ENCODE measurements at regions not wholly inside any gene's neighbourhood (a gene's known extent, or its start where the extent isn't known, plus 50 kb on each side); places are given as distances from the start of the nearest gene placed in this dataset.

DNA sequence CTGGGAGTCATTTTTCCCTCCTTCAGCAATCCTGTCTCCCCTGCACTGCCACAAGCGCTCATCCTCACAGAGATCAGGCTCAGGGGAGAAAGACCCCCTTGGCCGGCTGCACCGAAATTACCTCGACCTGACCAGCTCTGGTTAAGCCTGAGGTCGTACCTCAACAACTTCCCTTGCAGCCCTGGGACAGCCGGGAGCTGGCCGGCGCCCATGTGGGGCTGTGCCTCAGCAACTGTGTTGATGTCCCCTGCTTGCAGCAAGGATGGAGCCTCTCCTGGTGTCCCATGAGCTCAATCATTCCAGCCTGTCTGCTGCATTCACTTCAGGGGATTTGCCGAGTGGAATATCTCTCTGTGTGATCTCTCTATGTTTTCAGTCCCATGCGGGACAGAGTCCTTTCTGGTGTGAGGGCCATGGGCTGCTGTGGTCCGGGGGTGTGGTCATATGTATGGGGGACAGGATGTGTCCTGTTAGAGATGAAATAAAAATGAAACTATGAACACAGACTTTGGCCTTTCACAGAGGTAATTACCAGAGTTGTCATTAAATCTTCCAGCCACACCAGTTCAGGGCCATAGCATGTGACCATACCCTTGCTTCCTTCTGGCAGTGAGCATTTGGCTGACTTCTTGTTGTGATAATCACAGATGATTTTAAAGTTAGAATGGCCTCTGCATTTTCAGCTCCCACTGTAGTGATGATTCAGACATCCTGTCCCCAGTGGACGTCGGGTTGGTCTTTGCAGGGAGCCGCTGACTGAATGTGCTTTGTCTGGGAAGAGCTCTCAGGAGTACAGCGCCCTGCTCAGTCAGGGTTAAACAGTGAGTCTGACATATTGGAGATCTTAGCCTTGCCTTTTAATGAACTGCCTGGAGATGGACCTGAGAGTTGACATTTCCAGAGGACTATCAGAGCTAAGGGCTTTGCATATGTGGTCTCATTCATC is 405.9 kb downstream of the AACS start:
- no peak overlapping the region for H3K4me3 ChIP-seq (ENCODE audit: low read depth, low read length)
- no peak for TF ChIP-seq CTCF (IDR thresholded peaks at IDR 0.05; ENCODE audit: borderline replicate concordance, insufficient read depth, low read depth, low read length)

- no peak for TF ChIP-seq CTCF (IDR thresholded peaks at IDR 0.05; ENCODE audit: borderline replicate concordance, insufficient read depth, low read depth, low read length)
- H3K4me3 ChIP-seq (ENCODE audit: low read depth, low read length) = no peak overlapping the region
Measured at GRCh38 chr12:125473501-125473900, 408.3 kb downstream of the AACS start.

DNA sequence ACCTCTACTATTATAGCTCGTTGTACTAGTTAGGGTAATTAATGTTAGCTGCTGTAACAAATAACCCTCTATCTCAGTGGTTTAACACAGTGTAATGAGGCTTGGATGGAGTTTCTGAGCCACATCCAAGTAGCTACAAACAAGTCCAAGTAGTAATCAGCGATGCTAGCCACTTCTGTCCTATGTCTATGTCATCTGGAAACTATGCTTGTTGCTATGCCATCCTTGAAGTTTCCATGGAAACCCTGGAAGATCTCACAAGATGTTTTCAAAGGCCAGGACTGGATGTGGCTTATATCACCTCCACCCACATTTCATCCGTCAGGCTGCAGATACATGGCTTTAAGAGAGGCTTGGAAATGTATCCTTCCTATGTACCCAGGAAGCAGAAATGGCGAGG is 422.1 kb downstream of the AACS start:
- no peak for TF ChIP-seq CTCF (IDR thresholded peaks at IDR 0.05; ENCODE audit: borderline replicate concordance, insufficient read depth, low read depth, low read length)
- no peak overlapping the region for H3K4me3 ChIP-seq (ENCODE audit: low read depth, low read length)

GRCh38 chr12:125491553-125491952 is 426.3 kb downstream of the AACS start:
- no peak overlapping the region for H3K4me3 ChIP-seq (ENCODE audit: low read depth, low read length)
- TF ChIP-seq CTCF (IDR thresholded peaks at IDR 0.05; ENCODE audit: borderline replicate concordance, insufficient read depth, low read depth, low read length) = no peak

DNA sequence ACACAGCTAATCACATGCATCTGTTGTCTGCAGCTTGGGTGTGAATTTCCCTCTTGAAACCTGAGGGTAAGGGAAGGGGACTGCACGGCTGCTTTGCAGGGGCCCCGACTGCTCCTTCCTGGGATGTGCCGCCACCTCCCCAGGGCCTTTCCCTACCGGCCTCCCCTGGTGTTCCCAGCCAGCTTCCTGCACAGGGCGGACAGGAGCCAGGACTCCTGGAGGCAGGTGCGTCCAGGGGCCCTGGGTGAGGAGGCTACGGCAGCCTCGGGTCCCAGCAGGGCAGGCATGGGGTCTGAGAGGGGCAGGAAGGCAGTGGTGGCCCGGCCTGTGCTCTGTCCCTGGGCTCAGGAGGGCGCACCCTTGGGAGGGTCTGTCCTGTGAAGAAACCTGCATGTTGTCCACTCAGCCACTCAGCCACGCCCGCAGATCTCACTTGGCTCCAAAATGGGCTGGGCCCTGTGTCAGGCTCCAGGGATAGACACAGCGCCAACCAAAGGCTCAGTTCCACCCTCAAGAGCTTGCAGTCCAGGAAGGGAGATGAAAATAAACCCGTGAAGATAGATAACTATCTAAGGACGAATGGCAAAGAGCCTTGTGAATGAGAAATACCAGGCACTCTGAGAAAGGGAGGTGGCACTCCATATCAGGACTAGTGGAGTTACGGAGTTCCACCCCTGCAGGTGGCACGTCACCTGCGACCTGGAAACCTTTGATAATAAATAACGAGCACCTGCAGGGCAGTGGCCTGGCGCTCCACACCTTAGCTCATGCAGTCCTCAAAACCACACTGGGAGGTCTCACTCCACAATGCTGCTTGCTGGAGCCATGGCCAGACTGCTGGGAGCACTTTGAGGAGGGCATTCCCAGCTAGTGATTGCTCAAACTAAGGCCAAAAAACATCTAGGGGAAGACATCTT is 427.4 kb downstream of the AACS start:
- H3K4me3 ChIP-seq (ENCODE audit: low read depth, low read length) = no peak overlapping the region
- no peak for TF ChIP-seq CTCF (IDR thresholded peaks at IDR 0.05; ENCODE audit: borderline replicate concordance, insufficient read depth, low read depth, low read length)

DNA sequence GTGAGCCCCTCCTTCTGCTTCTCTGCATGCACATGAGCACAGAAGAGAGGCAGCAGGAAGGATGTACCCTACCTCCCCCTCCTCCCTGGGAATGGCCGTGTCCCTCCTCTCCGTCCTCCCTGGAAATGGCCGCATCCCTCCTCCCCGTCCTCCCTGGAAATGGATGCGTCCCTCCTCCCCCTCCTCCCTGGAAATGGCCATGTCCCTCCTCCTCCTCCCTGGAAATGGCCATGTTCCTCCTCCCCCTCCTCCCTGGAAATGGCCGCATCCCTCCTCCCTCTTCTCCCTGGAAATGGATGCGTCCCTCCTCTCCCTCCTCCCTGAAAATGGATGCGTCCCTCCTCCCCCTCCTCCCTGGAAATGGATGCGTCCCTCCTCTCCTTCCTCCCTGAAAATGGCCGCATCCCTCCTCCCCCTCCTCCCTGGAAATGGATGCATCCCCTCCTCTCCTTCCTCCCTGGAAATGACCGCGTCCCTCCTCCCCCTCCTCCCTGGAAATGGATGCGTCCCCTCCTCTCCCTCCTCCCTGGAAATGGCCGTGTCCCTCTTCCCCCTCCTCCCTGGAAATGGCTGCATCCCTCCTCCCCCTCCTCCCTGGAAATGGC is 428.6 kb downstream of the AACS start:
- no peak overlapping the region for H3K4me3 ChIP-seq (ENCODE audit: low read depth, low read length)
- no peak for TF ChIP-seq CTCF (IDR thresholded peaks at IDR 0.05; ENCODE audit: borderline replicate concordance, insufficient read depth, low read depth, low read length)

Data from GM12875 (cell line).